ENCODE measurements at regions not wholly inside any gene's neighbourhood (a gene's known extent, or its start where the extent isn't known, plus 50 kb on each side); places are given as distances from the start of the nearest gene placed in this dataset.

- POLR2A ChIA-PET (ENCODE audit: unreplicated experiment) = no interaction called here
- H3K79me1 ChIP-seq (ENCODE audit: low read depth in 1 of 2, low read length in 2 of 2) = no peaks in the 10 kb centered on the region
- TF ChIP-seq RAD21 (IDR thresholded peaks at IDR 0.05; ENCODE audit: low read length) (no peak), FOS (IDR thresholded peaks at IDR 0.05; ENCODE audit: low read depth, low read length) (no peak), SMC3 (IDR thresholded peaks at IDR 0.05; ENCODE audit: low read depth, low read length) (no peak), CHD1 (IDR thresholded peaks at IDR 0.05; ENCODE audit: low read depth, low read length) (no peak), POLR2A (IDR thresholded peaks at IDR 0.05; ENCODE audit: low read depth, low read length) (no peak)
- TF ChIP-seq, protein P1, sequence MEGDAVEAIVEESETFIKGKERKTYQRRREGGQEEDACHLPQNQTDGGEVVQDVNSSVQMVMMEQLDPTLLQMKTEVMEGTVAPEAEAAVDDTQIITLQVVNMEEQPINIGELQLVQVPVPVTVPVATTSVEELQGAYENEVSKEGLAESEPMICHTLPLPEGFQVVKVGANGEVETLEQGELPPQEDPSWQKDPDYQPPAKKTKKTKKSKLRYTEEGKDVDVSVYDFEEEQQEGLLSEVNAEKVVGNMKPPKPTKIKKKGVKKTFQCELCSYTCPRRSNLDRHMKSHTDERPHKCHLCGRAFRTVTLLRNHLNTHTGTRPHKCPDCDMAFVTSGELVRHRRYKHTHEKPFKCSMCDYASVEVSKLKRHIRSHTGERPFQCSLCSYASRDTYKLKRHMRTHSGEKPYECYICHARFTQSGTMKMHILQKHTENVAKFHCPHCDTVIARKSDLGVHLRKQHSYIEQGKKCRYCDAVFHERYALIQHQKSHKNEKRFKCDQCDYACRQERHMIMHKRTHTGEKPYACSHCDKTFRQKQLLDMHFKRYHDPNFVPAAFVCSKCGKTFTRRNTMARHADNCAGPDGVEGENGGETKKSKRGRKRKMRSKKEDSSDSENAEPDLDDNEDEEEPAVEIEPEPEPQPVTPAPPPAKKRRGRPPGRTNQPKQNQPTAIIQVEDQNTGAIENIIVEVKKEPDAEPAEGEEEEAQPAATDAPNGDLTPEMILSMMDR (conservative IDR thresholded peaks at IDR 0.05; ENCODE audit: low read depth, low read length) = no peak
- H3K36me3 ChIP-seq (ENCODE audit: control insufficient read depth, insufficient read depth, low read length) = no peaks in the 10 kb centered on the region
- no peak overlapping the region for H3K14ac ChIP-seq (replicated peaks; ENCODE audit: low read depth, low read length)
- H2AFZ ChIP-seq (replicated peaks; ENCODE audit: low read length, poor library complexity) = no peak overlapping the region
- intact Hi-C loops (cut with micrococcal nuclease) (no loop called here), in situ Hi-C loops (cut with MboI; ENCODE audit: low sequenced_read_pairs) (no loop called here), dilution Hi-C loops (cut with HindIII; ENCODE audit: low sequenced_read_pairs, unreplicated experiment) (no loop called here)
- no peak overlapping the region for H2AK5ac ChIP-seq (ENCODE audit: low read depth, low read length)
- H4K91ac ChIP-seq (ENCODE audit: insufficient read depth, low read depth, low read length) = no peak overlapping the region
- no peak overlapping the region; the same call in 1 of the 2 replicates for H4K5ac ChIP-seq (ENCODE audit: low read depth, low read length)
- H3K4me1 ChIP-seq (ENCODE audit: control insufficient read depth, insufficient read depth, low read length) = peaks cover 23% of the 10 kb centered on the region; the same call in 1 of the 2 replicates
- CTCF ChIA-PET = no interaction called here
- no peak overlapping the region for H2BK120ac ChIP-seq (ENCODE audit: low read depth, low read length)
- H3K18ac ChIP-seq (ENCODE audit: low read depth, low read length) = no peak overlapping the region; the same call in 1 of the 2 replicates
- H3K27ac ChIP-seq (ENCODE audit: insufficient read depth, low read length) = no peak overlapping the region; the same call in 1 of the 2 replicates
- no peak overlapping the region for H3K56ac ChIP-seq (ENCODE audit: extremely low read depth, insufficient read depth, low read length)
- no peak overlapping the region for H3K4me3 ChIP-seq (ENCODE audit: insufficient read depth, low read depth, low read length)
- no peaks in the 10 kb centered on the region for H4K20me1 ChIP-seq (ENCODE audit: insufficient read depth, low read length)
- no peaks in the 10 kb centered on the region for H3K9me1 ChIP-seq (ENCODE audit: insufficient read depth, low read length)
- H3K4me2 ChIP-seq (ENCODE audit: low read depth, low read length) = no peak overlapping the region; the same call in 1 of the 2 replicates
- DNase-seq (no peak), ATAC-seq (ENCODE audit: low read depth) (no peak)
- H2AK9ac ChIP-seq (replicated peaks; ENCODE audit: low read depth, low read length, poor library complexity) = no peak overlapping the region
- no CpG with 5 or more reads among the region's 11 CpGs for WGBS, 2 experiments (ENCODE audit: extremely low coverage in 2 of 2, insufficient read length in 1 of 2)
- no peak overlapping the region for H2BK20ac ChIP-seq (ENCODE audit: low read depth, low read length)
- no peak overlapping the region for H2BK5ac ChIP-seq (ENCODE audit: low read depth, low read length, poor library complexity, severe bottlenecking)
- H3K9me3 ChIP-seq (ENCODE audit: control insufficient read depth, insufficient read depth, low read length) = no peaks in the 10 kb centered on the region; the same call in 1 of the 2 replicates
- H4K8ac ChIP-seq (ENCODE audit: low read depth in 2 of 2, low read length in 2 of 2) = no peak overlapping the region
- no TSS peak for BruUV-seq (replicated peaks)
- H3K27me3 ChIP-seq (ENCODE audit: control insufficient read depth, insufficient read depth, low read length) = peaks cover 30% of the 10 kb centered on the region
- H3K9ac ChIP-seq (ENCODE audit: low read depth, low read length) = no peak overlapping the region
- no peak overlapping the region for H3K23ac ChIP-seq (ENCODE audit: low read depth, low read length)
- no peak overlapping the region for H3K4ac ChIP-seq (ENCODE audit: low read depth, low read length)
- H2BK15ac ChIP-seq (ENCODE audit: low read depth, low read length) = no peak overlapping the region
Observed at GRCh38 chr15:70323111-70323851, 225.6 kb upstream of the TLE3 start.
